ENCODE measurements at regions not wholly inside any gene's neighbourhood (a gene's known extent, or its start where the extent isn't known, plus 50 kb on each side); places are given as distances from the start of the nearest gene placed in this dataset.

DNA sequence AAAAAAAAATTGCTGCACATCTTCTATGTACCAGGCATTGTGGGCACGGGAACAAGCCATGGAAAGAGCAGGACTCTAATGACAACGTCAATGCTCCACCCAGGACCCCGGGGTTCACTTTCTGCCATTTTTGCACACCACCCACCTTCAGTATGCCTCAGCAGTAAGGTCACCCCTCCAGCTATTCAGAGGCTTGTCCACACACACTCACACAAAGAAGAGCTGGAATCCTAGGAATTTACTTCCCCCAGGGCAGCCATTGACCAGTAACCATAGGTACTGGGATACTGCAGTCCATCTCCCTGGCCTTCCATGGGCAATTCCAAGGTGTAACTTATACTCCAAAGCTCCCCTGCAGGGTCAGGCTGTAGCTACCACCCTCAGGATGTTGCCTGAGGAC is 170.8 kb downstream of the SUCLG1 start:
- no peaks in the 10 kb centered on the region; a peak in 1 of 4 replicates for H3K27me3 ChIP-seq (replicated peaks in 1 of 2; ENCODE audit: control insufficient read depth in 2 of 2, insufficient read depth in 2 of 2, low read length in 1 of 2)
- POLR2A ChIA-PET = interaction anchor here (0.7 kb wide), 1 partner anchor 141 kb away, joined by 3 read pairs; no protein-coding TSS in a partner anchor
- no peaks in the 10 kb centered on the region for H3K36me3 ChIP-seq (ENCODE audit: control insufficient read depth in 2 of 2, insufficient read depth in 2 of 2, low read length in 1 of 2)
- TF ChIP-seq JUNB (IDR thresholded peaks at IDR 0.05) = no peak
- intact Hi-C loops (cut with micrococcal nuclease; ENCODE audit: unreplicated experiment) (no loop called here), in situ Hi-C loops (cut with MboI) (no loop called here)
- FAIRE-seq (no peak), DNase-seq (ENCODE audit: low read depth, low spot score) (no peak), ATAC-seq (no peak)
- no peak overlapping the region for H3K27ac ChIP-seq (ENCODE audit: control insufficient read depth, insufficient read depth)
- H3K4me2 ChIP-seq (ENCODE audit: control insufficient read depth, insufficient read depth) = no peak overlapping the region
- no TSS peak for BruUV-seq (replicated peaks)
- H2AFZ ChIP-seq (ENCODE audit: control insufficient read depth, low read depth, low read length) = no peak overlapping the region
- H4K20me1 ChIP-seq (ENCODE audit: control insufficient read depth, insufficient read depth) = no peaks in the 10 kb centered on the region
- no peaks in the 10 kb centered on the region; the same call in 1 of the 2 replicates for H3K4me1 ChIP-seq (ENCODE audit: control insufficient read depth, insufficient read depth, low read length)
- CTCF ChIA-PET = no interaction called here
- H3K79me2 ChIP-seq (ENCODE audit: control insufficient read depth, insufficient read depth, low read length) = no peaks in the 10 kb centered on the region
- H3K4me3 ChIP-seq = no peak overlapping the region
- no peak overlapping the region for H3K9ac ChIP-seq (ENCODE audit: control insufficient read depth, insufficient read depth, low read length)
- no peaks in the 10 kb centered on the region for H3K9me3 ChIP-seq (replicated peaks; ENCODE audit: control insufficient read depth, insufficient read depth, low read length)
- RAD21 ChIA-PET (ENCODE audit: unreplicated experiment) = no interaction called here
- 10% methylated on average over 3 of the region's 3 CpGs for WGBS (ENCODE audit: insufficient coverage, insufficient replicate concordance, low lambda C conversion rate, missing lambda C conversion rate)
- SMC1A ChIA-PET (ENCODE audit: uncharacterized antibody, unreplicated experiment) = no interaction called here

DNA sequence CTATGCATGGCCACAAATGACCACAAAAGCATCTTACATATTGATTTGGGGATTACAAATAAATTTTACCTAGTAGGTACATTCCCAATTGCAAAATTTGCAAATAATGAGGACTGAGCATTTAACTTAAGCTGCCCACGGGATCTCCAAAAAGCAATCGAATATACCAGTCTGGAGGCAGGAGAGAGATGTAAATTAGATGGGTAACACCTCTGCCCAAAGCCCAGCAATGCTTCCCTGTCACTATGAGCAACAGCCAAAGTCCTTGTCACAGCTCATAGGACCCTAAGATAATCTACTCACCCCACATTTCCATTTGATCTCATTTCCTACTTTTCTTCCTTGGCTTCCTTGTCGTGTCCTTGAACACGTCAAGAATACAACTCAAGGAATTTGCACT is 172.2 kb downstream of the SUCLG1 start:
- intact Hi-C loops (cut with micrococcal nuclease; ENCODE audit: unreplicated experiment) = no loop called here

More for the DNA sequence above, 172.2 kb downstream of the SUCLG1 start:
- Histone ChIP-seq H3K79me2 (ENCODE audit: control insufficient read depth, insufficient read depth, low read length) (no peaks in the 10 kb centered on the region), H3K36me3 (ENCODE audit: control insufficient read depth in 2 of 2, insufficient read depth in 2 of 2, low read length in 1 of 2) (no peaks in the 10 kb centered on the region), H3K27ac (ENCODE audit: control insufficient read depth, insufficient read depth) (no peak overlapping the region), H2AFZ (ENCODE audit: control insufficient read depth, low read depth, low read length) (no peak overlapping the region), H3K27me3 (replicated peaks in 1 of 2; ENCODE audit: control insufficient read depth in 2 of 2, insufficient read depth in 2 of 2, low read length in 1 of 2) (no peaks in the 10 kb centered on the region; a peak in 1 of 4 replicates), H3K4me1 (ENCODE audit: control insufficient read depth, insufficient read depth, low read length) (no peaks in the 10 kb centered on the region; the same call in 1 of the 2 replicates), H3K9me3 (replicated peaks; ENCODE audit: control insufficient read depth, insufficient read depth, low read length) (no peaks in the 10 kb centered on the region), H3K4me3 (no peak overlapping the region), H3K9ac (ENCODE audit: control insufficient read depth, insufficient read depth, low read length) (no peak overlapping the region), H3K4me2 (ENCODE audit: control insufficient read depth, insufficient read depth) (no peak overlapping the region), H4K20me1 (ENCODE audit: control insufficient read depth, insufficient read depth) (no peaks in the 10 kb centered on the region)
- FAIRE-seq (no peak), DNase-seq (ENCODE audit: low read depth, low spot score) (no peak), ATAC-seq (no peak)
- ChIA-PET CTCF (interaction anchor here (1.2 kb wide), 1 partner anchor 27 kb away, joined by 3 read pairs; no protein-coding TSS in a partner anchor), RAD21 (ENCODE audit: unreplicated experiment) (no interaction called here), POLR2A (no interaction called here), SMC1A (ENCODE audit: uncharacterized antibody, unreplicated experiment) (no interaction called here)
- in situ Hi-C loops (cut with MboI) = no loop called here
- WGBS (ENCODE audit: insufficient coverage, insufficient replicate concordance, low lambda C conversion rate, missing lambda C conversion rate) = 18% methylated on average over 4 of the region's 4 CpGs
- TF ChIP-seq ATF2 (IDR thresholded peaks at IDR 0.05; ENCODE audit: low read length) (no peak), CHD4 (IDR thresholded peaks at IDR 0.05) (no peak), CEBPZ (IDR thresholded peaks at IDR 0.05; ENCODE audit: low read depth, low read length) (no peak)
- BruUV-seq (replicated peaks) = no TSS peak
